Astrocyte of the cerebellum (primary cell): ENCODE measurements at regions not wholly inside any gene's neighbourhood (a gene's known extent, or its start where the extent isn't known, plus 50 kb on each side); places are given as distances from the start of the nearest gene placed in this dataset.

Experiments used
- DNase-seq: peaks from one replicate; pipeline ENCODE4 v3.0.0-alpha.2; 2011; ENCODE audit warnings: low read depth
- H3K4me3 ChIP-seq: 2 replicates; pipeline ENCODE4 v1.5.1; 2011; ENCODE audit warnings: mild to moderate bottlenecking, low read depth, low read length, moderate library complexity
- CTCF ChIP-seq: IDR thresholded peaks from 2 replicates; pipeline ENCODE4 v1.5.1; 2012; ENCODE audit warnings: low read length, low read depth, moderate library complexity, mild to moderate bottlenecking; ENCODE audit errors: missing control alignments
- in situ Hi-C: cut with HindIII; loops from 2 replicates; pipeline ENCODE4 v1.10.0; 2017; ENCODE audit warnings: low sequenced_read_pairs

- no peak for TF ChIP-seq CTCF
- DNase-seq = no peak
- H3K4me3 ChIP-seq = no peak overlapping the region
- in situ Hi-C loops = no loop called here
Observed at GRCh38 chr5:135138116-135138850, 104.3 kb upstream of the PITX1 start.

- in situ Hi-C loops = no loop called here
- no peak for DNase-seq
- no peak overlapping the region for H3K4me3 ChIP-seq
- no peak for TF ChIP-seq CTCF
Observed at GRCh38 chr5:135137146-135137915, 103.3 kb upstream of the PITX1 start.

- in situ Hi-C loops = no loop called here
- TF ChIP-seq CTCF = no peak
- no peak for DNase-seq
- no peak overlapping the region for H3K4me3 ChIP-seq
Observed at GRCh38 chr5:135136546-135136945, 102.5 kb upstream of the PITX1 start.

GRCh38 chr5:135135530-135136226 is 101.7 kb upstream of the PITX1 start:
- no peak overlapping the region for H3K4me3 ChIP-seq
- TF ChIP-seq CTCF = no peak
- DNase-seq = peak; percentile 12
- in situ Hi-C loops = no loop called here

GRCh38 chr5:135134691-135135381 is 100.8 kb upstream of the PITX1 start:
- H3K4me3 ChIP-seq = no peak overlapping the region
- TF ChIP-seq CTCF = no peak
- DNase-seq = no peak
- in situ Hi-C loops = no loop called here

- no peak for TF ChIP-seq CTCF
- in situ Hi-C loops = no loop called here
- DNase-seq = no peak
- no peak overlapping the region for H3K4me3 ChIP-seq
Observed at GRCh38 chr5:135133698-135134515, 99.9 kb upstream of the PITX1 start.
